Choroid plexus epithelial cell (primary cell): ENCODE measurements at regions not wholly inside any gene's neighbourhood (a gene's known extent, or its start where the extent isn't known, plus 50 kb on each side); places are given as distances from the start of the nearest gene placed in this dataset.

ENCODE experiments used
- DNase-seq: peaks from one replicate; pipeline ENCODE4 v3.0.0-alpha.2; 2010; ENCODE audit warnings: low read depth
- H3K4me3 ChIP-seq: 2 replicates; pipeline ENCODE4 v1.5.1; 2011; ENCODE audit warnings: low read depth, mild to moderate bottlenecking, control low read depth, low read length, moderate library complexity
- TF ChIP-seq, protein P1 (sequence below): conservative IDR thresholded peaks from 2 replicates; pipeline ENCODE4 v1.5.1; 2011; ENCODE audit warnings: low read depth, mild to moderate bottlenecking, control low read depth, inconsistent platforms, low read length, moderate library complexity

DNA sequence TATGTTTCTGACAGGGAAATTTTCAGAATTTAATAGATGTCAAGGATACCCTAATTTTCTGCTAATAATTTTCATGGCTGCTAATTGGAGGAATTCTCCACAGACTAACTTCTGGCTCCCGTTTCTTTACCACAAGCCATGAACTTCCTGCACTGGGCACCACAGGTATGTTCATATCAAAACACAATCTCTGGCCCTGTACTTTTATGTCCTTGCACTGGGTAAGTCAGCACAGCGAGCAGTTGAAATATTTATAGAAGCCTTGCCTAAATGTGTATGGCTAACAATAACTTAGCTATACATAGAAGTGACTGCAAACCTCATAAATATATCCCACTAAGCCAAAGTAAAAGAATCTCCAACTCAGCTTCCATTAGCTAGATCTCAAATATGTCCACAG is 246.9 kb downstream of the ZIC1 start:
- TF ChIP-seq, protein P1, sequence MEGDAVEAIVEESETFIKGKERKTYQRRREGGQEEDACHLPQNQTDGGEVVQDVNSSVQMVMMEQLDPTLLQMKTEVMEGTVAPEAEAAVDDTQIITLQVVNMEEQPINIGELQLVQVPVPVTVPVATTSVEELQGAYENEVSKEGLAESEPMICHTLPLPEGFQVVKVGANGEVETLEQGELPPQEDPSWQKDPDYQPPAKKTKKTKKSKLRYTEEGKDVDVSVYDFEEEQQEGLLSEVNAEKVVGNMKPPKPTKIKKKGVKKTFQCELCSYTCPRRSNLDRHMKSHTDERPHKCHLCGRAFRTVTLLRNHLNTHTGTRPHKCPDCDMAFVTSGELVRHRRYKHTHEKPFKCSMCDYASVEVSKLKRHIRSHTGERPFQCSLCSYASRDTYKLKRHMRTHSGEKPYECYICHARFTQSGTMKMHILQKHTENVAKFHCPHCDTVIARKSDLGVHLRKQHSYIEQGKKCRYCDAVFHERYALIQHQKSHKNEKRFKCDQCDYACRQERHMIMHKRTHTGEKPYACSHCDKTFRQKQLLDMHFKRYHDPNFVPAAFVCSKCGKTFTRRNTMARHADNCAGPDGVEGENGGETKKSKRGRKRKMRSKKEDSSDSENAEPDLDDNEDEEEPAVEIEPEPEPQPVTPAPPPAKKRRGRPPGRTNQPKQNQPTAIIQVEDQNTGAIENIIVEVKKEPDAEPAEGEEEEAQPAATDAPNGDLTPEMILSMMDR, result no peak
- peak; percentile 50 for DNase-seq
- H3K4me3 ChIP-seq, result no peak overlapping the region

DNA sequence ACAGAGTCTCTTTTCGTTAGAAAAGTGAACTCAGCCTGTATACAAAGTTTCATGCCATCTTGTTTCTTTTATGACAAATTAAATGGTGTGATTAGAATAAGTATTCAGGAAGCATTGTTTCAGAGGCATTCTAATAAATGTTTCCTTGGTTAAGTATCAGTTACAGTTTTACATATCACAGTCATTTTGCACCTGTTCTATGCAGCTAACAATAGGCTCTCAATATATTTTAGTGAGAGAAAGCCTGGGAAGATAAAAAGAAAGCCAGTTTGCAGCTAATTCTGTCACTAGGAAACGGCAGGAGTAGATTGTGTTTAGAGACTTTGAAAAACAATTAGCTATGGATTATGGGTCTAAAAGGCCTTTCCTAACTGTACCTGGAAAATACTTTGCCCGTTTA is 252.8 kb downstream of the ZIC1 start:
- TF ChIP-seq, protein P1, result no peak
- H3K4me3 ChIP-seq, result no peak overlapping the region
- no peak for DNase-seq

DNA sequence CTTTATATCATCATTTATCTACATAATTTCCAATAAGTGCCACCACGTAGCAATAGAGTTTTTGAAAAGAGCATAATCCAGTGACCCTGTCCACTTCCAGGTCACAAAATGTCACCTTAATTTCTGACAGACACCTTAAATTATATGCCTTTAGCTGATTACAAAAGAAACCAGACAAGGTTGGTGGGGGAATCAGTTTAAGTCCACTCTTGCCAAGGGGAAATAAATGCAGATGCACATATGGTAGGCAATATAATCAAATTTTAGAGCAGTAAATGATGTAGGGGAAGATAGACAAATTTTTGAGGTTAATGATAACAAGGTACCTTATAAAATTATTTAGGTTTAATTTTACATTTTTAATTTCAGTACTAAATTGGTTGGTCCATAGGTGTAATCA is 253.5 kb downstream of the ZIC1 start:
- TF ChIP-seq, protein P1, result no peak
- no peak overlapping the region for H3K4me3 ChIP-seq
- no peak for DNase-seq

DNA sequence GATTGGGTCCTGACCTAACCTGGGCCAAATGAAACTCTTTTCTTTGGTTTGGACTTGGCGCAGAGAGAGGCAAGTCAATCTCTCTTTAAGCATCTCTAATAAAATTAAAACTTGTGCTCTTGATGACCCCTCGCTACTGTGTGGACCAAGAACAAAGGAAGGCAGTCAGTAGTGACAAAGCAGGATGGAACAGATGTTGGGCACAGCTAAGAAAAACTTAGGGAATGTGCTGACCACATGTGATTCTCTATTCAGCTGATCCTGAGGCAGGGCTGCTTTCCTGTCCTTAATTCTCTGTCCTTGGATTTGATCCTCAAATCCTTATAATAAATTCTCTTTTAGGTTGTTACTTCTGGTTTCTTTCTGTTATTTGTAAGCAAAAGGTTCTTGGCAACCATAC is 259.9 kb downstream of the ZIC1 start:
- peak; percentile 3 for DNase-seq
- TF ChIP-seq, protein P1, result no peak
- H3K4me3 ChIP-seq, result no peak overlapping the region

DNA sequence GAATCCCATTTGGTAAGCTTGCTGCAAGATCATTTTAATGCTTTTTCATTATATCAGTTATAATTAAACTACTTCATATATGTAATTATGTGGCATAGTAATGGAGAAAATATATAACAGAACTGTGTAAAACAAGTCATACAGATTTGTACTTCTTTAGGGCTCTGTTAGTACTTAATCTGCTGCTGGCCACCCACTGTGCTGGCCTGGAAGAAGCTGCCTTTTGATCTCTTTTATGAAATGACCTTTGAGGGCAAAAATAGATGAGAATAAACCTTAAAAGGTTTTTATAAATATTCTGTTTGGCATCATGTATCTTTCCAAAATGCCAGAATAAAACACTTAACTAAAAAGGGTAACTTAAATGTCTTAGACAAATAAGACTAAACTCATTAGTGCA is 262.9 kb downstream of the ZIC1 start:
- peak; percentile 7 for DNase-seq
- TF ChIP-seq, protein P1, result no peak
- no peak overlapping the region for H3K4me3 ChIP-seq

DNA sequence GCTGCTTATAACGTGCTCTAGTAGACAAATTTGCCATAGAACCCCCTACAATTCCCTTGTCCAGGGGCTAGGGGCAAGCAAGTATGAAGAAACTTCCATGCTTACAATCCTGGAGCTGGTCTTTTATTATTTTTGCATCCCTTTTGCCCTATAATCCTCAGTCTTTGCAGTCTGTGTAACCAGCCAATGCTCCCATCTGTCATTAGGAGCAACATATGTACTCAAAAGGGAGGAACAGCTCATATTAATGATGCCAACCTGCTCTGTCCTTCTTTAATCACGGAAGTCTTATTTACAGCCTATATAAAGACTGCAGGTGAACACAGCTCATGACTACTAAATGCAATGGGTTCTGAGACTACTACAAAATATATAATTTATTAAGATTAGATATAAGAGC is 263.3 kb downstream of the ZIC1 start:
- TF ChIP-seq, protein P1, result no peak
- no peak overlapping the region for H3K4me3 ChIP-seq
- no peak for DNase-seq

DNA sequence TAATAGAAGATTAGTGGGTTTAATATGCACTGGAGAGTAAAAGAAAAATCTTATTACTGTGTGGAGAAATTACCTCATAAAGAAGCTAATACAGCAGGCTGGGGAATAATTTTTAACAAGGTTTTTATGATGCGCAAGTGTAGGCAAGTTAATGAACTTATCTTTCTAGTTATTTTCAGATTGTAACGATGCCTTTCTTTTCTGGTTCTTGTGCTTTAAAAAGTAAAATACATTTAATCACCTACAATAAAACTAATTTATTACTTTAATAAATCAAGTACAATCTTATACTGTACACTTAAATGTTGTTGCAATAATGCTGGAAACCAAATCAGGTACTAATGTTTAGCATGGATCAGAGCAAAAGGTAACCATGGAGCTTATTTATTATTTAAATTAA is 266.6 kb downstream of the ZIC1 start:
- DNase-seq, result no peak
- H3K4me3 ChIP-seq, result no peak overlapping the region
- TF ChIP-seq, protein P1, result no peak
